IMR-90 (cell line): ENCODE measurements at regions not wholly inside any gene's neighbourhood (a gene's known extent, or its start where the extent isn't known, plus 50 kb on each side); places are given as distances from the start of the nearest gene placed in this dataset.
"Not testable (repeated sequence)": the region's sequence is repeated elsewhere in the genome, so short reads cannot be mapped to it uniquely, and the experiment has no call there.

Experiments used
- ATAC-seq: fragments of 200-7000 bp; cut with Tn5 transposase; 2 replicates; pipeline ENCODE4 v1.9.1; 2020; ENCODE audit warnings: low read depth, mild to moderate bottlenecking, moderate library complexity
- BruUV-seq: library from RNA; stranded (reverse); fragments of 400-500 nt; replicated peaks from 2 replicates; lab custom pipeline; 2021; lab: Mats Ljungman, UMichigan
- CTCF ChIA-PET: fragments of 300-600 bp; formaldehyde crosslinking; extraction: SDS; loops from one replicate; lab custom pipeline; 2021; ENCODE audit warnings: antibody characterized with exemption; lab: Yijun Ruan, JAX
- POLR2A ChIA-PET: fragments of 300-600 bp; sonication (Branson Sonifier 250); formaldehyde crosslinking; loops from one replicate; lab custom pipeline; 2022; ENCODE audit warnings: antibody characterized with exemption; ENCODE audit not compliant: unreplicated experiment; lab: Charles Lee
- DNase-seq: peaks from one replicate; pipeline ENCODE4 v3.0.0; 2013
- H2AFZ ChIP-seq: replicated peaks from 2 replicates; pipeline ENCODE3; 2013; ENCODE audit warnings: low read length, mild to moderate bottlenecking; ENCODE audit not compliant: poor library complexity
- H2AK5ac ChIP-seq: 2 replicates; pipeline ENCODE4 v1.6.1; 2013; ENCODE audit warnings: low read depth, low read length, inconsistent platforms
- H2AK9ac ChIP-seq: replicated peaks from 2 replicates; pipeline ENCODE3; 2013; ENCODE audit warnings: mild to moderate bottlenecking, low read depth, low read length, moderate library complexity; ENCODE audit not compliant: poor library complexity
- H2BK120ac ChIP-seq: 2 replicates; pipeline ENCODE4 v1.6.1; 2013; ENCODE audit warnings: low read depth, low read length, inconsistent platforms
- H2BK15ac ChIP-seq: 3 replicates; pipeline ENCODE4 v1.6.1; 2013; ENCODE audit warnings: low read depth, low read length, inconsistent platforms
- H2BK20ac ChIP-seq: 2 replicates; pipeline ENCODE4 v1.6.1; 2013; ENCODE audit warnings: low read depth, mild to moderate bottlenecking, inconsistent platforms, low read length, moderate library complexity
- H2BK5ac ChIP-seq: 2 replicates; pipeline ENCODE4 v1.6.1; 2013; ENCODE audit warnings: mild to moderate bottlenecking, low read depth, low read length, inconsistent platforms; ENCODE audit not compliant: poor library complexity, severe bottlenecking
- H3K14ac ChIP-seq: replicated peaks from 2 replicates; pipeline ENCODE4 v1.6.1; 2013; ENCODE audit warnings: low read depth, low read length, inconsistent platforms
- H3K18ac ChIP-seq: 2 replicates; pipeline ENCODE4 v1.6.1; 2013; ENCODE audit warnings: low read depth, low read length, control low read depth
- H3K23ac ChIP-seq: 2 replicates; pipeline ENCODE4 v1.6.1; 2013; ENCODE audit warnings: low read depth, low read length, inconsistent platforms
- H3K27ac ChIP-seq: 2 replicates; pipeline ENCODE4 v1.5.1; 2013; ENCODE audit warnings: mild to moderate bottlenecking, control low read depth, low read length; ENCODE audit not compliant: insufficient read depth
- H3K27me3 ChIP-seq: 2 replicates; pipeline ENCODE4 v1.6.1; 2013; ENCODE audit warnings: low read length; ENCODE audit not compliant: control insufficient read depth, insufficient read depth
- H3K36me3 ChIP-seq: 2 replicates; pipeline ENCODE4 v1.6.1; 2013; ENCODE audit warnings: low read length, mixed read lengths; ENCODE audit not compliant: control insufficient read depth, insufficient read depth
- H3K4ac ChIP-seq: 2 replicates; pipeline ENCODE4 v1.6.1; 2013; ENCODE audit warnings: low read depth, low read length, inconsistent platforms
- H3K4me1 ChIP-seq: 2 replicates; pipeline ENCODE4 v1.6.1; 2013; ENCODE audit warnings: low read length, mixed read lengths; ENCODE audit not compliant: control insufficient read depth, insufficient read depth
- H3K4me2 ChIP-seq: 2 replicates; pipeline ENCODE4 v1.6.1; 2013; ENCODE audit warnings: low read depth, mild to moderate bottlenecking, control low read depth, low read length, moderate library complexity
- H3K4me3 ChIP-seq: 2 replicates; pipeline ENCODE4 v1.5.1; 2013; ENCODE audit warnings: low read depth, mild to moderate bottlenecking, control low read depth, low read length, moderate library complexity; ENCODE audit not compliant: insufficient read depth
- H3K56ac ChIP-seq: 2 replicates; pipeline ENCODE4 v1.6.1; 2013; ENCODE audit warnings: low read length, inconsistent platforms; ENCODE audit not compliant: insufficient read depth; ENCODE audit errors: extremely low read depth
- H3K79me1 ChIP-seq, 2 experiments: 2 replicates each; pipeline ENCODE4 v1.6.1; 2013; ENCODE audit warnings: low read length in 2 of 2, inconsistent platforms in 1 of 2, low read depth in 1 of 2
- H3K9ac ChIP-seq: 2 replicates; pipeline ENCODE4 v1.6.1; 2013; ENCODE audit warnings: low read depth, low read length, control low read depth
- H3K9me1 ChIP-seq: 2 replicates; pipeline ENCODE4 v1.6.1; 2013; ENCODE audit warnings: low read length, inconsistent platforms; ENCODE audit not compliant: insufficient read depth
- H3K9me3 ChIP-seq: 2 replicates; pipeline ENCODE4 v1.6.1; 2013; ENCODE audit warnings: low read length; ENCODE audit not compliant: control insufficient read depth, insufficient read depth
- H4K20me1 ChIP-seq: 2 replicates; pipeline ENCODE4 v1.6.1; 2013; ENCODE audit warnings: low read length, inconsistent platforms; ENCODE audit not compliant: insufficient read depth
- H4K5ac ChIP-seq: 2 replicates; pipeline ENCODE4 v1.6.1; 2013; ENCODE audit warnings: mild to moderate bottlenecking, low read depth, low read length, control low read depth
- H4K8ac ChIP-seq, 2 experiments: 2 replicates each; pipeline ENCODE4 v1.6.1; 2013; ENCODE audit warnings: low read depth in 2 of 2, low read length in 2 of 2, control low read depth in 1 of 2, inconsistent platforms in 1 of 2
- H4K91ac ChIP-seq: 2 replicates; pipeline ENCODE4 v1.6.1; 2013; ENCODE audit warnings: low read depth, low read length, inconsistent platforms; ENCODE audit not compliant: insufficient read depth
- WGBS, 2 experiments: methylation state at CpG; one replicate each; pipeline versions ENCODE4 v1.1.5 to v1.1.7; 2013; ENCODE audit warnings: missing lambda C conversion rate in 2 of 2; ENCODE audit not compliant: insufficient read length in 1 of 2; ENCODE audit errors: extremely low coverage in 2 of 2; 5-methylcytosine and 5-hydroxymethylcytosine counted together
- dilution Hi-C: fragments of 300-500 bp; cut with HindIII; formaldehyde crosslinking; loops from one replicate; pipeline ENCODE4 v1.14.3; 2018; ENCODE audit warnings: low sequenced_read_pairs; ENCODE audit not compliant: unreplicated experiment
- in situ Hi-C: fragments of 300-500 bp; cut with MboI; formaldehyde crosslinking; loops from 3 replicates; pipeline ENCODE4 v1.14.3; 2019; ENCODE audit warnings: low sequenced_read_pairs, inconsistent platforms, mixed read lengths
- intact Hi-C: fragments of 100-400 bp; cut with micrococcal nuclease; formaldehyde crosslinking; loops from 2 replicates; pipeline ENCODE4 v1.10.0; 2022

GRCh38 chr9:72446241-72446640 lies 75.2 kb upstream of the TMC1 start:
- H3K4me2 ChIP-seq, H3K23ac ChIP-seq, H2AK9ac ChIP-seq, H4K5ac ChIP-seq, intact Hi-C loops, H3K79me1 ChIP-seq, H3K56ac ChIP-seq, H3K14ac ChIP-seq, in situ Hi-C loops, dilution Hi-C loops, H3K18ac ChIP-seq, H3K4me3 ChIP-seq, H4K20me1 ChIP-seq, H3K9ac ChIP-seq, H3K36me3 ChIP-seq, H3K9me3 ChIP-seq, ATAC-seq, H3K27ac ChIP-seq, H2AK5ac ChIP-seq, H2AFZ ChIP-seq, H3K27me3 ChIP-seq, H2BK120ac ChIP-seq, H4K91ac ChIP-seq, BruUV-seq, DNase-seq, H4K8ac ChIP-seq: not testable (repeated sequence)
- CTCF ChIA-PET: interaction anchor here (1.6 kb wide), 1 partner anchor 19 kb away, joined by 3 read pairs; no protein-coding TSS in a partner anchor
- Histone ChIP-seq H2BK15ac (peak overlapping the region; percentile 69; the same call in 1 of the 3 replicates), H3K9me1 (peaks cover 15% of the 10 kb centered on the region), H3K4me1 (peaks cover 16% of the 10 kb centered on the region), H2BK20ac (peak overlapping the region; percentile 66; the same call in 1 of the 2 replicates), H2BK5ac (peak overlapping the region; percentile 15), H3K4ac (0 out of 2 replicates have a peak overlapping the region, but pooled peaks have one; percentile 44)
- POLR2A ChIA-PET: interaction anchor here (0.9 kb wide), 1 partner anchor 131 kb away, joined by 3 read pairs; no protein-coding TSS in a partner anchor
- WGBS, 2 experiments: 100% methylated on average over 2 of the region's 5 CpGs; no CpG with 5 or more reads in 1 of the 2 experiments
